ENCODE measurements at regions not wholly inside any gene's neighbourhood (a gene's known extent, or its start where the extent isn't known, plus 50 kb on each side); places are given as distances from the start of the nearest gene placed in this dataset.

DNA sequence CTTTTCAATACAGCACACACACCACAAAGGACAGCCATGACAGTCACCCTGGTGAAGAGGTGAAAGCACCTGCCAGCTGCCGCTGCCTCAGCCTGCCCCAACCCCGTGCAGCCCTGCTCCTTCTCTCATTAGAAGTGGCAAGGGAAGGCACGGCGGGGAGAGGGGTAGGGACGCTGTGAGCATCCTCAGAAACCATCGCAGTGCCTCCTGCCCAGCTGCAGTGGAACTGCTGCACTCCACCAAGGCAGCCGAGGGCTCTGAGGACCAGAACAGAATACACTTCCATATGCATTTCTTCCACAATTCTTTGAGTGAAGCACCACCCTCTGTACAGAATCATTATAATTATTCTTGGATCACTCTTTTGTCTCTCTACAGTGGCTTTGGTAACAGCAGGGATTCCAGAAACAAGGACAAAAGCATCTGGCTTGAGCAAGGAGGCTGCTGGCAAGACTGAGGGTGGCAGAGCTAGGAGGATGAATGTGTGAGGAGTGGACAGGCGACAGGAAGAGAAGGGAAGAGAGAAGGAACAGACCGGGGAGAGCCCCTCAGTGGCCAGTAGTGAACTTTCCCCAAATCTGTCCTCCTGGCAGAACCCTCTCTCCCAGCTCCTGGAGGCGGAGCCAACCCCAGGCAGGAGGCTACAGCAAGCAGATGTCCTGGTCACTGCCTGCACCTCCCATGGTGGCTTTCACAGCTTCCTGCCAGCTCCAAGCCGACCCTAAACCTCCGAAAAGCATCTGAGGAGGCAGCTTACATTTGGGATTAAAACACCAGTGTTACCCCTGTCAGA, 73.2 kb downstream of the MTNR1A start:
- Mint-ChIP-seq H3K27ac (ENCODE audit: low read depth) (no peak overlapping the region), H3K9me3 (peaks cover 5% of the 10 kb centered on the region)

GRCh38 chr4:186475202-186475601, 80.2 kb downstream of the MTNR1A start:
- ATAC-seq (replicated peaks; ENCODE audit: extremely low read depth, poor library complexity, severe bottlenecking) (no peak), DNase-seq (ENCODE audit: low spot score in 2 of 2) (no peak)
- no peaks in the 10 kb centered on the region for H3K4me1 Mint-ChIP-seq
- no peak overlapping the region for H3K27ac Mint-ChIP-seq (ENCODE audit: low read depth)
- H3K36me3 Mint-ChIP-seq (ENCODE audit: insufficient read depth): peaks cover 1% of the 10 kb centered on the region
- peaks cover 6% of the 10 kb centered on the region for H3K9me3 Mint-ChIP-seq
- H3K4me3 Mint-ChIP-seq: no peak overlapping the region
- H3K27me3 Mint-ChIP-seq: no peaks in the 10 kb centered on the region

More for the DNA sequence above, 73.2 kb downstream of the MTNR1A start:
- Mint-ChIP-seq H3K36me3 (ENCODE audit: insufficient read depth) (no peaks in the 10 kb centered on the region), H3K4me1 (no peaks in the 10 kb centered on the region), H3K4me3 (no peak overlapping the region), H3K27me3 (no peaks in the 10 kb centered on the region)
- ATAC-seq (replicated peaks; ENCODE audit: extremely low read depth, poor library complexity, severe bottlenecking): no peak
- no peak for DNase-seq (ENCODE audit: low spot score in 2 of 2)

DNA sequence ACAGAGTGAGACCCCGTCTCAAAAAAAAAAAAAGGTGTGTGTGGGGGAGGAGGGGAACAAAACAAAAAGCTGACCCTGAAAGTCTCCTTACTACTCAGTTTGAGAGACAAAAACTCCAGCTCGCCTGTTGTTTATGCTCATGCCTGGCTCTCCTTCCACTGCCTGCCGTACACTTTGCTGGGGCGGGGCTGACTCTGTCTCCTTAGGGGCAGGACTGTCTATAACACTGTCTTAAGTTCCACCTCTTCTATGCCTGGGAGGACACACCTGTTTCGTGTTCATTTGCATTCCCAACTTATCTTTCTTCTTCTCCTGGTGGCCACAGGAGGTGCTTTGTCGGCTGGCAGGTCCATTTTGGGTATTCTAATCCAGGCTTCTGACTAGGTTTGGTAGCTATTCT, 81.4 kb downstream of the MTNR1A start:
- Mint-ChIP-seq H3K9me3 (peaks cover 6% of the 10 kb centered on the region), H3K4me3 (no peak overlapping the region), H3K36me3 (ENCODE audit: insufficient read depth) (peaks cover 1% of the 10 kb centered on the region), H3K4me1 (no peaks in the 10 kb centered on the region), H3K27me3 (no peaks in the 10 kb centered on the region), H3K27ac (ENCODE audit: low read depth) (no peak overlapping the region)
- no peak for ATAC-seq (replicated peaks; ENCODE audit: extremely low read depth, poor library complexity, severe bottlenecking)
- no peak for DNase-seq (ENCODE audit: low spot score in 2 of 2)

DNA sequence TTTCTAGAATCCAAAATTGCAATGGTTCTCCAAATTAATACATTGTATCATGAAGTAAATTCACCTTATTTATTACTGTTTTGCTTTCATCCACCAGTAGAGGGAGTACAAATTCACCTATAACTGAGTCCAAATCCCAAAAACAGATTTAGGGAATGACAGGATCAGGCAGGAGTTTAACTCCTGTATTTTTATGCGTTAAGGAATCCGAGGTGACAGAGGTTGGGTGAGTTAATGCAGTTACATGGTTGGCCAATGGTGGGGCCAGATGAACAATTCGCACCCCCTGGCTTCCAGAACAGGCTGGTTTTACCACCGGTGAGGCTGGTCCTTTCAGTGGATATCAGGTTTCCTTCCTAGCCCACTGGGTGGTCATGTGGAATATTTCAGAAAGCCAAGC, 82.4 kb downstream of the MTNR1A start:
- ATAC-seq (replicated peaks; ENCODE audit: extremely low read depth, poor library complexity, severe bottlenecking): no peak
- Mint-ChIP-seq H3K27me3 (no peaks in the 10 kb centered on the region), H3K4me3 (no peak overlapping the region), H3K36me3 (ENCODE audit: insufficient read depth) (peaks cover 1% of the 10 kb centered on the region), H3K27ac (ENCODE audit: low read depth) (no peak overlapping the region), H3K4me1 (no peaks in the 10 kb centered on the region), H3K9me3 (peaks cover 6% of the 10 kb centered on the region)
- no peak for DNase-seq (ENCODE audit: low spot score in 2 of 2)

GRCh38 chr4:186471441-186471840, 83.9 kb downstream of the MTNR1A start:
- H3K27ac Mint-ChIP-seq (ENCODE audit: low read depth): no peak overlapping the region
- peaks cover 1% of the 10 kb centered on the region for H3K36me3 Mint-ChIP-seq (ENCODE audit: insufficient read depth)
- H3K4me3 Mint-ChIP-seq: no peak overlapping the region
- H3K27me3 Mint-ChIP-seq: no peaks in the 10 kb centered on the region
- DNase-seq (ENCODE audit: low spot score in 2 of 2): no peak
- peaks cover 6% of the 10 kb centered on the region for H3K9me3 Mint-ChIP-seq
- H3K4me1 Mint-ChIP-seq: no peaks in the 10 kb centered on the region
- ATAC-seq (replicated peaks; ENCODE audit: extremely low read depth, poor library complexity, severe bottlenecking): no peak

- H3K9me3 Mint-ChIP-seq: peaks cover 11% of the 10 kb centered on the region
- H3K36me3 Mint-ChIP-seq (ENCODE audit: insufficient read depth): no peaks in the 10 kb centered on the region
These were observed 97.3 kb downstream of the MTNR1A start for GRCh38 chr4:186458050-186458449.

DNA sequence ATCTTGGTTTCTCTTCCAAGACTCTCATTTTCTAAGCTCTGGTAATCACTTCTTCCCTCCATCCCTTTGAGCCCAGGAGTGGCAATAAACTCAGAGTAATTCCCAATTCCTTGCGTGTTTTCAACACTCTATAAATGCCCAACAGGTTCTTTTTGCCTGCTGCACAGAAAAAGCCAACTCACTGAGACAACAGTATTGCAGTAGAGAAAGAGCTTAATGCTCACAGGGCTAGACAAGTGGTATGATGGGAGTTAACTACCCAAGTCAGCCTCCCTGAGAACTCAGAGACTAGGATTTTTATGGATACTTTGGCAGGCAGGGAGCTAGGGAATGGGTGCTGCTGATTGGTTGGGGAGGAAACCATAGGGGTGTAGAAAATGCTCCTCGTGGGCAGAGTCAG, 103.4 kb downstream of the MTNR1A start:
- Mint-ChIP-seq H3K27ac (ENCODE audit: low read depth) (no peak overlapping the region), H3K36me3 (ENCODE audit: insufficient read depth) (peaks cover 3% of the 10 kb centered on the region), H3K4me1 (no peaks in the 10 kb centered on the region), H3K9me3 (peaks cover 24% of the 10 kb centered on the region), H3K27me3 (no peaks in the 10 kb centered on the region), H3K4me3 (no peak overlapping the region)
- ATAC-seq (replicated peaks; ENCODE audit: extremely low read depth, poor library complexity, severe bottlenecking) (no peak), DNase-seq (ENCODE audit: low spot score in 2 of 2) (no peak)

More at GRCh38 chr4:186458050-186458449, 97.3 kb downstream of the MTNR1A start:
- no peaks in the 10 kb centered on the region for H3K4me1 Mint-ChIP-seq
- H3K27me3 Mint-ChIP-seq: no peaks in the 10 kb centered on the region
- ATAC-seq (replicated peaks; ENCODE audit: extremely low read depth, poor library complexity, severe bottlenecking): no peak
- DNase-seq (ENCODE audit: low spot score in 2 of 2): no peak
- H3K4me3 Mint-ChIP-seq: no peak overlapping the region
- no peak overlapping the region for H3K27ac Mint-ChIP-seq (ENCODE audit: low read depth)

DNA sequence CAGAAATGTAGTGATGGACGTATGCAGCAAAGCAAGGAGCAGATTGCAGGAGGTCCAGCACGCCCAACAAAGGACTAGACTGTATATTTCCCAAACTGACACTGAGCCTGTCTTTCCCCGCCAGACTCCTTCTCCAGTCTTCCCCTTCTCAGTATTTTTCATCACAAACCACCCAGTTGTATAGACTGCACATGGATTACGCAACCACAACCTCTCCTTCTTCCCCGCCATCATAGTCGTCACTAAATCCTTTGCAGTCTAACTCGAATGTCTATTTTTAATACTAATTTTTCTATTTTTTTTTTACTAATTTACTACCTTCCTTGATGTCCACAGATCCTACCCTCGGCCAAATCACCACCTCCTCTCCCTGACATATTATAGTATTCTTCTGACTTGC, 105.4 kb downstream of the MTNR1A start:
- no peak for DNase-seq (ENCODE audit: low spot score in 2 of 2)
- no peaks in the 10 kb centered on the region for H3K4me1 Mint-ChIP-seq
- H3K4me3 Mint-ChIP-seq: no peak overlapping the region
- H3K27ac Mint-ChIP-seq (ENCODE audit: low read depth): no peak overlapping the region
- no peak for ATAC-seq (replicated peaks; ENCODE audit: extremely low read depth, poor library complexity, severe bottlenecking)
- peaks cover 25% of the 10 kb centered on the region for H3K9me3 Mint-ChIP-seq
- no peaks in the 10 kb centered on the region for H3K27me3 Mint-ChIP-seq
- H3K36me3 Mint-ChIP-seq (ENCODE audit: insufficient read depth): peaks cover 3% of the 10 kb centered on the region

DNA sequence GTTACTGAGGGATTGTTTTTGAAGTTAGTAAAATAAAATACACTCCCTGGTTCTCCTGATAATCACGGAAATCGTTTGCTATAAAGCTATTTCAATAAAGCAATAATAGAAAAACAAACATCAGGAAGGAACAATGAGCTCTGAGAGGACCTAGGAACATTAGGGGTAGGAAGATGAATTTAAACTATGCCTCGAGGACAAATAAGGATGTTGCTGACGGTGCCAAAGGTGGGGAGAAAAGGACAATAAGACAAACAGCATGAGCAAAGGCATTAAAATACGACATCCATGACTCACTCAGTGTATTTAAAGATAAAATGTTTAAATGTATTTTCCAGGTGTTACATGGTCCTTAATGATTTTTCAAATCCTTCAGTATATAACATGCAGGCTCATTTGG, 110.3 kb downstream of the MTNR1A start:
- Mint-ChIP-seq H3K27me3 (no peaks in the 10 kb centered on the region), H3K27ac (ENCODE audit: low read depth) (no peak overlapping the region), H3K9me3 (peaks cover 8% of the 10 kb centered on the region), H3K4me1 (no peaks in the 10 kb centered on the region), H3K4me3 (no peak overlapping the region), H3K36me3 (ENCODE audit: insufficient read depth) (no peaks in the 10 kb centered on the region)
- DNase-seq (ENCODE audit: low spot score in 2 of 2) (no peak), ATAC-seq (replicated peaks; ENCODE audit: extremely low read depth, poor library complexity, severe bottlenecking) (no peak)

DNA sequence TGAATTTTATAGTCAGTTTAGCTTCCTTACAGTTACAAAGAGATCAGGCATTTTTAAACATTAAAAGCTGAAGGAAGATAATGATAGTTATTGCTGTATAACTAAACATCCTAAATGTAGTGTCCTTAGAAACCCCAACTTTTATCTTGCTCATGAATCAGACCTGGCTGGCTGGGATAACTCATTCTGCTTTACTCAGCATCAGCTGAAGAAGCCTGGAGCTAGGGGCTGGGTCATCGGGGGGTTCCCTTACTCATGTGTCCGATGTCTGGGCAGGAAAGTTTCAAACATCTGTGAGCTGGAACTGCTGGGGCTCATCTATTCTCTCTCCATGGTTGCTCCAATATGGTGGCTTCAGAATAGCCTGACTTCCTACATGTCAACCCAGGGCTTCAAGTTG, 113.9 kb downstream of the MTNR1A start:
- no peaks in the 10 kb centered on the region for H3K36me3 Mint-ChIP-seq (ENCODE audit: insufficient read depth)
- ATAC-seq (replicated peaks; ENCODE audit: extremely low read depth, poor library complexity, severe bottlenecking) (no peak), DNase-seq (ENCODE audit: low spot score in 2 of 2) (no peak)
- no peak overlapping the region for H3K27ac Mint-ChIP-seq (ENCODE audit: low read depth)
- H3K4me1 Mint-ChIP-seq: no peaks in the 10 kb centered on the region
- peaks cover 17% of the 10 kb centered on the region for H3K9me3 Mint-ChIP-seq
- no peaks in the 10 kb centered on the region for H3K27me3 Mint-ChIP-seq
- no peak overlapping the region for H3K4me3 Mint-ChIP-seq

GRCh38 chr4:186428481-186428880, 126.9 kb downstream of the MTNR1A start:
- ATAC-seq (replicated peaks; ENCODE audit: extremely low read depth, poor library complexity, severe bottlenecking): no peak
- Mint-ChIP-seq H3K27me3 (no peaks in the 10 kb centered on the region), H3K4me3 (no peak overlapping the region), H3K9me3 (peaks cover 5% of the 10 kb centered on the region), H3K27ac (ENCODE audit: low read depth) (no peak overlapping the region), H3K4me1 (no peaks in the 10 kb centered on the region), H3K36me3 (ENCODE audit: insufficient read depth) (no peaks in the 10 kb centered on the region)
- no peak for DNase-seq (ENCODE audit: low spot score in 2 of 2)

DNA sequence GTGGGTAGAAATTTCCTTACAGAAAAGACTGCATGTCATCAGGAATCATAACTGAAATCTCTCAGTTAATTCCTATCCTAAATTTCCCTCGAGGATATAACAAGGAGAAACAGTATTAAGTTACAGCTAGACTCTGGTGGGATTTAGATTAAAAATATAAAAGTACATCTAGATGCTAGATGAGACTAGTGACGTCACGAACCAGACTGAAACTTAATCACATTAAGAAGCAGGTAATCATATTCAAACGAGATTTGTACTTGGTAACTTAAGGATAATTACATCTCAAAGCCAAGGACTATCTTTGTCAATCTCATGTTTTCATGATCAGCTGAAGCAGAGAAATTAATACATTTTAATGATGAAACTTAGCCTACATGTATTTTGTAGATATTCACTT, 130.6 kb downstream of the MTNR1A start:
- H3K4me1 Mint-ChIP-seq: no peaks in the 10 kb centered on the region
- no peak for ATAC-seq (replicated peaks; ENCODE audit: extremely low read depth, poor library complexity, severe bottlenecking)

GRCh38 chr4:186422296-186422695, 133.1 kb downstream of the MTNR1A start:
- H3K4me3 Mint-ChIP-seq: no peak overlapping the region
- no peak for DNase-seq (ENCODE audit: low spot score in 2 of 2)
- H3K27ac Mint-ChIP-seq (ENCODE audit: low read depth): no peak overlapping the region
- no peaks in the 10 kb centered on the region for H3K4me1 Mint-ChIP-seq
- ATAC-seq (replicated peaks; ENCODE audit: extremely low read depth, poor library complexity, severe bottlenecking): no peak
- H3K9me3 Mint-ChIP-seq: no peaks in the 10 kb centered on the region
- H3K36me3 Mint-ChIP-seq (ENCODE audit: insufficient read depth): no peaks in the 10 kb centered on the region
- H3K27me3 Mint-ChIP-seq: no peaks in the 10 kb centered on the region

More for the DNA sequence above, 130.6 kb downstream of the MTNR1A start:
- H3K9me3 Mint-ChIP-seq: no peaks in the 10 kb centered on the region
- no peaks in the 10 kb centered on the region for H3K36me3 Mint-ChIP-seq (ENCODE audit: insufficient read depth)
- no peaks in the 10 kb centered on the region for H3K27me3 Mint-ChIP-seq
- DNase-seq (ENCODE audit: low spot score in 2 of 2): no peak
- no peak overlapping the region for H3K4me3 Mint-ChIP-seq
- H3K27ac Mint-ChIP-seq (ENCODE audit: low read depth): no peak overlapping the region
